HCT116 (cell line): ENCODE measurements at regions not wholly inside any gene's neighbourhood (a gene's known extent, or its start where the extent isn't known, plus 50 kb on each side); places are given as distances from the start of the nearest gene placed in this dataset.

Source experiments
- CBX3 ChIP-seq: IDR thresholded peaks from 2 replicates; pipeline ENCODE4 v1.6.1; 2012; ENCODE audit warnings: low read depth
- EZH2phosphoT487 ChIP-seq: fragments of 200-600 bp; IDR thresholded peaks from 2 replicates; pipeline ENCODE4 v1.6.1; 2018; ENCODE audit warnings: antibody characterized with exemption, borderline replicate concordance
- POLR2A ChIP-seq: IDR thresholded peaks from 2 replicates; pipeline ENCODE4 v1.7.0; 2011; ENCODE audit warnings: borderline replicate concordance; ENCODE audit not compliant: insufficient read depth, insufficient read length; ENCODE audit errors: extremely low read depth
- ZNF274 ChIP-seq: fragments of 200-500 bp; sonication (Bioruptor generic); IDR thresholded peaks from 2 replicates; pipeline ENCODE4 v1.6.1; 2014; ENCODE audit warnings: mild to moderate bottlenecking, low read depth, low read length, inconsistent platforms
- TF ChIP-seq, protein P1 (sequence below), 3 experiments: fragments of 200-600 bp in 1 of 3; sonication (generic) in 1 of 3; IDR thresholded peaks in 2 of 3; conservative IDR thresholded peaks in 1 of 3; 2 replicates each; pipeline ENCODE4 v1.5.1; 2012 to 2017; ENCODE audit warnings: low read depth in 2 of 3, low read length in 2 of 3, antibody characterized with exemption in 1 of 3, borderline replicate concordance in 1 of 3, control low read depth in 1 of 3, mild to moderate bottlenecking in 1 of 3, mixed read lengths in 1 of 3, mixed run types in 1 of 3, moderate library complexity in 1 of 3; ENCODE audit not compliant: insufficient read depth in 1 of 3

DNA sequence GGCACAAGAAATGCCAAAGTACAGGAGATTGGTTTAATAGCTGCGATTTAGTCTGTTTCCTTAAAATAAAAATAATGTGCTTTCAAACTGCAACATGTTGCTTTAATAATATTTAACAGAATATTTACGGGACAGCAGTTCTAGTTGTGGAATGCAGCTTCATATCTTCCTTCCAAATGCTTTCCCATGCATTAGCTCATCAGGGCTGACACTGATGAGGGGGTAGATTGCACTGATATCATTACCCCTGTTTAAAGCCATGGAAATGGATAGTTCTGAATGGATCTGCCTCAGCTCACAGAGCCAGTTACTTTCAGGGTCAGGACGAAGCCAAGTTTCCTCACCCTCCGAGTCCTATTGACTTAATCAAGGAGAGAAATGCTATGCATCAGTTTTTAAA lies 93.2 kb upstream of the OSMR start:
- TF ChIP-seq EZH2phosphoT487 (no peak), POLR2A (no peak), ZNF274 (no peak), CBX3 (no peak)
- TF ChIP-seq, protein P1, sequence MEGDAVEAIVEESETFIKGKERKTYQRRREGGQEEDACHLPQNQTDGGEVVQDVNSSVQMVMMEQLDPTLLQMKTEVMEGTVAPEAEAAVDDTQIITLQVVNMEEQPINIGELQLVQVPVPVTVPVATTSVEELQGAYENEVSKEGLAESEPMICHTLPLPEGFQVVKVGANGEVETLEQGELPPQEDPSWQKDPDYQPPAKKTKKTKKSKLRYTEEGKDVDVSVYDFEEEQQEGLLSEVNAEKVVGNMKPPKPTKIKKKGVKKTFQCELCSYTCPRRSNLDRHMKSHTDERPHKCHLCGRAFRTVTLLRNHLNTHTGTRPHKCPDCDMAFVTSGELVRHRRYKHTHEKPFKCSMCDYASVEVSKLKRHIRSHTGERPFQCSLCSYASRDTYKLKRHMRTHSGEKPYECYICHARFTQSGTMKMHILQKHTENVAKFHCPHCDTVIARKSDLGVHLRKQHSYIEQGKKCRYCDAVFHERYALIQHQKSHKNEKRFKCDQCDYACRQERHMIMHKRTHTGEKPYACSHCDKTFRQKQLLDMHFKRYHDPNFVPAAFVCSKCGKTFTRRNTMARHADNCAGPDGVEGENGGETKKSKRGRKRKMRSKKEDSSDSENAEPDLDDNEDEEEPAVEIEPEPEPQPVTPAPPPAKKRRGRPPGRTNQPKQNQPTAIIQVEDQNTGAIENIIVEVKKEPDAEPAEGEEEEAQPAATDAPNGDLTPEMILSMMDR (IDR thresholded peaks at IDR 0.05 in 2 of 3, conservative IDR thresholded peaks at IDR 0.05 in 1 of 3; ENCODE audit: borderline replicate concordance in 1 of 3, insufficient read depth in 1 of 3, low read depth in 2 of 3, low read length in 2 of 3): no peak
